HepG2 (cell line): ENCODE measurements at regions not wholly inside any gene's neighbourhood (a gene's known extent, or its start where the extent isn't known, plus 50 kb on each side); places are given as distances from the start of the nearest gene placed in this dataset.

Experiments
- ATAC-seq: fragments of 200-7000 bp; cut with Tn5 transposase; 3 replicates; pipeline ENCODE4 v1.9.1; 2020; ENCODE audit warnings: mild to moderate bottlenecking, moderate library complexity
- BruUV-seq: library from RNA; stranded (reverse); fragments of 400-500 nt; replicated peaks from 2 replicates; lab custom pipeline; 2021; lab: Mats Ljungman, UMichigan
- CTCF ChIA-PET: fragments of 300-600 bp; formaldehyde crosslinking; extraction: SDS; loops from one replicate; lab custom pipeline; 2021; ENCODE audit warnings: low total read pairs, inconsistent platforms, low intra/inter-chr PET ratio; lab: Yijun Ruan, JAX
- POLR2A ChIA-PET: fragments of 350-600 bp; sonication (Branson Sonifier 250); formaldehyde crosslinking; loops from one replicate; lab custom pipeline; 2020; ENCODE audit warnings: antibody characterized with exemption, inconsistent platforms; lab: Yijun Ruan, JAX
- DNase-seq: peaks from one replicate; pipeline ENCODE4 v3.0.0-alpha.2; 2015; ENCODE audit warnings: low spot score
- FAIRE-seq: peaks from 3 replicates; lab custom pipeline; 2011; peaks lifted over from hg19 to GRCh38; lab: Jason Lieb, UNC
- H2AFZ ChIP-seq: one replicate; pipeline ENCODE4 v1.6.1; 2011; ENCODE audit warnings: low read length, inconsistent platforms
- H3K27ac ChIP-seq: fragments of 300-600 bp; 3 replicates; pipeline ENCODE4 v1.8.0; 2011; ENCODE audit warnings: mixed run types, mild to moderate bottlenecking, mixed read lengths, low read length, inconsistent platforms; ENCODE audit not compliant: insufficient read depth; ENCODE audit errors: extremely low read length
- H3K27me3 ChIP-seq, 2 experiments: fragments of 200-600 bp in 1 of 2; 2 replicates in 1 of 2; 3 replicates in 1 of 2; pipeline versions ENCODE4 v1.6.0 to v1.8.0; 2011; ENCODE audit warnings: low read length in 2 of 2, mild to moderate bottlenecking in 2 of 2, moderate library complexity in 2 of 2, inconsistent platforms in 1 of 2; ENCODE audit not compliant: insufficient read depth in 2 of 2, control insufficient read depth in 1 of 2
- H3K36me3 ChIP-seq, 2 experiments: fragments of 200-600 bp in 1 of 2; replicated peaks in 1 of 2; 2 replicates in 1 of 2; 3 replicates in 1 of 2; pipeline versions ENCODE4 v1.5.1 to v1.8.0; 2011; ENCODE audit warnings: low read length in 2 of 2, inconsistent platforms in 1 of 2; ENCODE audit not compliant: insufficient read depth in 2 of 2, control insufficient read depth in 1 of 2
- H3K4me1 ChIP-seq: 2 replicates; pipeline ENCODE4 v1.5.1; 2012; ENCODE audit warnings: low read length, inconsistent platforms; ENCODE audit not compliant: insufficient read depth
- H3K4me2 ChIP-seq: 2 replicates; pipeline ENCODE4 v1.6.0; 2011; ENCODE audit warnings: low read depth, low read length, inconsistent platforms
- H3K4me3 ChIP-seq, 3 experiments: fragments of 200-600 bp in 1 of 3; sonication (generic), shearing (Covaris generic) in 1 of 3; replicated peaks in 1 of 3; 2 replicates each; pipeline ENCODE4 v1.5.1; 2011 to 2016; ENCODE audit warnings: low read length in 3 of 3, inconsistent platforms in 2 of 3, low read depth in 2 of 3, mild to moderate bottlenecking in 2 of 3, control low read depth in 1 of 3, mixed read lengths in 1 of 3; ENCODE audit not compliant: insufficient read depth in 1 of 3
- H3K79me2 ChIP-seq: one replicate; pipeline ENCODE4 v1.6.1; 2011; ENCODE audit warnings: low read length, inconsistent platforms; ENCODE audit not compliant: insufficient read depth
- H3K9ac ChIP-seq: 2 replicates; pipeline ENCODE4 v1.6.0; 2011; ENCODE audit warnings: mild to moderate bottlenecking, low read depth, low read length, inconsistent platforms; ENCODE audit not compliant: insufficient read depth
- H3K9me3 ChIP-seq: 2 replicates; pipeline ENCODE4 v1.5.1; 2012; ENCODE audit warnings: mild to moderate bottlenecking, low read length
- H4K20me1 ChIP-seq: 2 replicates; pipeline ENCODE4 v1.6.0; 2011; ENCODE audit warnings: inconsistent platforms, mild to moderate bottlenecking, low read length, moderate library complexity; ENCODE audit not compliant: insufficient read depth
- IKZF4 ChIP-seq: sonication (generic); formaldehyde crosslinking; IDR thresholded peaks from 2 replicates; pipeline ENCODE4 v1.5.1; 2020; ENCODE audit warnings: borderline replicate concordance, mild to moderate bottlenecking, low read depth, missing genetic modification reagents; ENCODE audit errors: not compliant biosample characterization
- NR2F2 ChIP-seq: IDR thresholded peaks from 2 replicates; pipeline ENCODE4 v1.6.1; 2012; ENCODE audit warnings: low read depth, inconsistent platforms, borderline replicate concordance
- SOX13 ChIP-seq, 3 experiments: fragments of 450-650 bp in 1 of 3; sonication (generic) in 1 of 3; formaldehyde crosslinking in 1 of 3; IDR thresholded peaks in 2 of 3; conservative IDR thresholded peaks in 1 of 3; 2 replicates each; pipeline versions ENCODE4 v1.5.0 to v1.6.1; 2016 to 2020; ENCODE audit warnings: antibody characterized with exemption in 1 of 3, mild to moderate bottlenecking in 1 of 3, missing compliant biosample characterization in 1 of 3, missing genetic modification reagents in 1 of 3, moderate library complexity in 1 of 3
- ZNF101 ChIP-seq: sonication (generic); formaldehyde crosslinking; IDR thresholded peaks from 2 replicates; pipeline ENCODE4 v1.4.0; 2020; ENCODE audit warnings: mild to moderate bottlenecking, low read depth, missing genetic modification reagents, borderline replicate concordance
- ZNF333 ChIP-seq: sonication (generic); formaldehyde crosslinking; IDR thresholded peaks from 2 replicates; pipeline ENCODE4 v1.4.0; 2020; ENCODE audit warnings: mild to moderate bottlenecking, missing genetic modification reagents, borderline replicate concordance
- ZNF451 ChIP-seq: sonication (generic); formaldehyde crosslinking; IDR thresholded peaks from 2 replicates; pipeline ENCODE4 v1.5.0; 2020; ENCODE audit warnings: mild to moderate bottlenecking, missing genetic modification reagents
- WGBS: methylation state at CpG from one replicate; pipeline ENCODE4 v1.1.6; 2017; ENCODE audit warnings: low lambda C conversion rate; 5-methylcytosine and 5-hydroxymethylcytosine counted together
- in situ Hi-C: cut with HindIII; loops from 2 replicates; pipeline ENCODE4 v1.10.0; 2017; ENCODE audit warnings: low pct_unique_long_range_greater_than_20kb; ENCODE audit not compliant: extremely low pct_ligation_motif_present
- intact Hi-C: fragments of 100-400 bp; cut with micrococcal nuclease; formaldehyde crosslinking; loops from one replicate; pipeline ENCODE4 v1.10.0; 2022; ENCODE audit not compliant: unreplicated experiment
- TF ChIP-seq, protein P1 (sequence below): conservative IDR thresholded peaks from 2 replicates; pipeline ENCODE4 v1.6.1; 2018; ENCODE audit warnings: missing genetic modification reagents

DNA sequence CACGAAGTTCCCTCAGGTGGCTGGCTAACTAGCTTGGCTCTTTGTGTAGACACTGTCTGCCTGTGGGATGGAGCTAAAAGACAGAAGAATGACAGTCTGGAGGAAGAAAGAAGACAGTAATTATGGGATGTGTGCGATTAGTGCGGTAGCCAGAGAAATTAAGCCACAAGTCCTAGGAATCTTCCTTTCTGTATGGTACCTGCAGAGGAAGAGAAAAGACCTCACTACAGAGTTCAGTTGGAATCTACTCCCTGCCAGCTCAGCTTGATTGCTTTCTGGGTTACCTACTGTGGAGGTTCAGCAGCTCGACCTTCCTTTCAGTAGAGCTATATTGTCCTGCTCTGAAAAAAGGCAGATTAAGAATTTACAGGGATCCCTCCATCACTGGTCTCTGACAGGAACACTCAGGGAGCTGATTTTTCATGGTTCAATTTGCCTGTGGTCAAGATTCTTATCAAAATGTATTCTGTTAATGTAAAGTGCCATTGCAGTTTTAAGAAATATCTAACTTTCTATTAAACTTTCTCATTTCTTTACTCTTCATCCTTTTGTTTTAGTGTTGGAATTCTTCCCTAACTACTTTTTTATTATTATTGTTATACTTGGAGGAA is 187.2 kb downstream of the CENPW start:
- BruUV-seq = no TSS peak
- H3K36me3 ChIP-seq = no peaks in the 10 kb centered on the region
- H2AFZ ChIP-seq = no peak overlapping the region
- in situ Hi-C loops = no loop called here
- ATAC-seq (no peak), FAIRE-seq (no peak), DNase-seq (no peak)
- no peak overlapping the region for H3K4me3 ChIP-seq
- TF ChIP-seq ZNF333 (CRISPR knock-in tag) (no peak), IKZF4 (CRISPR knock-in tag) (no peak), ZNF451 (CRISPR knock-in tag) (no peak), ZNF101 (CRISPR knock-in tag) (no peak), NR2F2 (no peak), SOX13 (IDR thresholded peaks at IDR 0.05) (no peak), SOX13 (CRISPR knock-in tag; conservative IDR thresholded peaks at IDR 0.05 in 1 of 2, IDR thresholded peaks at IDR 0.05 in 1 of 2) (no peak)
- TF ChIP-seq, protein P1, sequence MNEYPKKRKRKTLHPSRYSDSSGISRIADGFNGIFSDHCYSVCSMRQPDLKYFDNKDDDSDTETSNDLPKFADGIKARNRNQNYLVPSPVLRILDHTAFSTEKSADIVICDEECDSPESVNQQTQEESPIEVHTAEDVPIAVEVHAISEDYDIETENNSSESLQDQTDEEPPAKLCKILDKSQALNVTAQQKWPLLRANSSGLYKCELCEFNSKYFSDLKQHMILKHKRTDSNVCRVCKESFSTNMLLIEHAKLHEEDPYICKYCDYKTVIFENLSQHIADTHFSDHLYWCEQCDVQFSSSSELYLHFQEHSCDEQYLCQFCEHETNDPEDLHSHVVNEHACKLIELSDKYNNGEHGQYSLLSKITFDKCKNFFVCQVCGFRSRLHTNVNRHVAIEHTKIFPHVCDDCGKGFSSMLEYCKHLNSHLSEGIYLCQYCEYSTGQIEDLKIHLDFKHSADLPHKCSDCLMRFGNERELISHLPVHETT (CRISPR knock-in tag) = no peak
- H3K9me3 ChIP-seq = no peaks in the 10 kb centered on the region
- H4K20me1 ChIP-seq = no peaks in the 10 kb centered on the region
- H3K79me2 ChIP-seq = no peaks in the 10 kb centered on the region
- ChIA-PET POLR2A (no interaction called here), CTCF (no interaction called here)
- no peak overlapping the region for H3K9ac ChIP-seq
- H3K4me2 ChIP-seq = no peak overlapping the region
- no peaks in the 10 kb centered on the region for H3K4me1 ChIP-seq
- no peaks in the 10 kb centered on the region for H3K27me3 ChIP-seq
- intact Hi-C loops = no loop called here
- WGBS = 19% methylated on average over 4 of the region's 4 CpGs
- no peak overlapping the region for H3K27ac ChIP-seq
